ENCODE measurements at regions not wholly inside any gene's neighbourhood (a gene's known extent, or its start where the extent isn't known, plus 50 kb on each side); places are given as distances from the start of the nearest gene placed in this dataset.
"Not testable (repeated sequence)": the region's sequence is repeated elsewhere in the genome, so short reads cannot be mapped to it uniquely, and the experiment has no call there.

DNA sequence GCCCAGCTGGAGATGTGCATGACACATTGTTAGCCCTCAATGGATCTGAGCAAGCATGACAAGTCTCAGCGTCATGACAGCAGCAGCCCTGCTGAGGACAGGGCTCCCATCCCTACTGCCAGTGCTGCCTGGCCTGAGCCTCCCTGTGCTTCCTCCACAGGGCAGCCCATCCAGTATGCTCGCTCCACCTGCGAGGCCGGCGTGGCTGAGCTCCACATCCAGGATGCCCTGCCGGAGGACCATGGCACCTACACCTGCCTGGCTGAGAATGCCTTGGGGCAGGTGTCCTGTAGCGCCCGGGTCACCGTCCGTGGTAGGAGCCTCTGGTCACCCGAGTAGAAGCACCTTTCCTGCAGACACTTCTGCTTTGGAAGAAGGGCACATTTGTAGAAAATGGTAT lies 85.8 kb upstream of the OSBPL11 start:
- intact Hi-C loops (cut with micrococcal nuclease; ENCODE audit: unreplicated experiment) = no loop called here
- H3K36me3 ChIP-seq (ENCODE audit: low read depth) = no peaks in the 10 kb centered on the region
- H3K9me2 ChIP-seq (ENCODE audit: insufficient read depth) = no peaks in the 10 kb centered on the region
- CTCF ChIA-PET = no interaction called here
- H3K79me2 ChIP-seq (ENCODE audit: low read depth) = no peaks in the 10 kb centered on the region
- no peaks in the 10 kb centered on the region for H3K4me1 ChIP-seq (replicated peaks; ENCODE audit: insufficient read depth)
- no peak overlapping the region for H3K4me2 ChIP-seq
- no peaks in the 10 kb centered on the region for H3F3A ChIP-seq (ENCODE audit: insufficient read depth, low read depth)
- no peaks in the 10 kb centered on the region for H4K20me1 ChIP-seq (ENCODE audit: insufficient read depth)
- TF ChIP-seq, protein P1, sequence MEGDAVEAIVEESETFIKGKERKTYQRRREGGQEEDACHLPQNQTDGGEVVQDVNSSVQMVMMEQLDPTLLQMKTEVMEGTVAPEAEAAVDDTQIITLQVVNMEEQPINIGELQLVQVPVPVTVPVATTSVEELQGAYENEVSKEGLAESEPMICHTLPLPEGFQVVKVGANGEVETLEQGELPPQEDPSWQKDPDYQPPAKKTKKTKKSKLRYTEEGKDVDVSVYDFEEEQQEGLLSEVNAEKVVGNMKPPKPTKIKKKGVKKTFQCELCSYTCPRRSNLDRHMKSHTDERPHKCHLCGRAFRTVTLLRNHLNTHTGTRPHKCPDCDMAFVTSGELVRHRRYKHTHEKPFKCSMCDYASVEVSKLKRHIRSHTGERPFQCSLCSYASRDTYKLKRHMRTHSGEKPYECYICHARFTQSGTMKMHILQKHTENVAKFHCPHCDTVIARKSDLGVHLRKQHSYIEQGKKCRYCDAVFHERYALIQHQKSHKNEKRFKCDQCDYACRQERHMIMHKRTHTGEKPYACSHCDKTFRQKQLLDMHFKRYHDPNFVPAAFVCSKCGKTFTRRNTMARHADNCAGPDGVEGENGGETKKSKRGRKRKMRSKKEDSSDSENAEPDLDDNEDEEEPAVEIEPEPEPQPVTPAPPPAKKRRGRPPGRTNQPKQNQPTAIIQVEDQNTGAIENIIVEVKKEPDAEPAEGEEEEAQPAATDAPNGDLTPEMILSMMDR (conservative IDR thresholded peaks at IDR 0.05) = no peak
- TF ChIP-seq EZH2 (IDR thresholded peaks at IDR 0.05; ENCODE audit: low read depth) = no peak
- H3K4me3 ChIP-seq = no peak overlapping the region
- H3K27me3 ChIP-seq (ENCODE audit: insufficient read depth, low read depth) = no peaks in the 10 kb centered on the region
- DNase-seq = no peak
- no peak overlapping the region for H3K27ac ChIP-seq
- BruUV-seq (replicated peaks) = no TSS peak
- H2AFZ ChIP-seq = no peak overlapping the region
- no peaks in the 10 kb centered on the region for H3K9me3 ChIP-seq (ENCODE audit: insufficient read depth, low read depth)
- POLR2A ChIA-PET (ENCODE audit: unreplicated experiment) = no interaction called here

DNA sequence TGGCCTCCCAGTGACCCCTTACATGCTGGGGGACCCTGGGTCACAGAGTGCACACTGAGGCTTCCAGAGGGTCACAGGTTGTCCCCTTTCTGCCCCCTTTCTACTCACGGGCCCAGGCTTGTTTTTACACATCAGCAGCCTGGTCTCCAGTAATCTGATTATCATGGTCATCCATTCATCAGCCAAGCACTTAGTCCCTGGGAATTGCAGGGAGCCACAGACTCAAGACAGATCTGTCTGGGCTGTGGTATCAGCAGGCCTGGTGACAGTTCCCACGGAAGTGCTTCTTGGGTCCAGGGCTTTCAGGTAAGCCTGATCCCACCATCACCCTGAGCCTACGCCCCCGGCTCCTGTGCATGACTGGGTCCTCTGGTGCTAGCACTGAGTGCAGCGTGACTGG lies 86.6 kb upstream of the OSBPL11 start:
- H4K20me1 ChIP-seq (ENCODE audit: insufficient read depth); H3K9me2 ChIP-seq (ENCODE audit: insufficient read depth); CTCF ChIA-PET; H2AFZ ChIP-seq; BruUV-seq (replicated peaks); H3K9me3 ChIP-seq (ENCODE audit: insufficient read depth, low read depth); H3K4me1 ChIP-seq (replicated peaks; ENCODE audit: insufficient read depth); POLR2A ChIA-PET (ENCODE audit: unreplicated experiment); intact Hi-C loops (cut with micrococcal nuclease; ENCODE audit: unreplicated experiment); H3F3A ChIP-seq (ENCODE audit: insufficient read depth, low read depth); H3K4me3 ChIP-seq; H3K4me2 ChIP-seq; H3K79me2 ChIP-seq (ENCODE audit: low read depth); DNase-seq; H3K36me3 ChIP-seq (ENCODE audit: low read depth); H3K27ac ChIP-seq; H3K27me3 ChIP-seq (ENCODE audit: insufficient read depth, low read depth): not testable (repeated sequence)

DNA sequence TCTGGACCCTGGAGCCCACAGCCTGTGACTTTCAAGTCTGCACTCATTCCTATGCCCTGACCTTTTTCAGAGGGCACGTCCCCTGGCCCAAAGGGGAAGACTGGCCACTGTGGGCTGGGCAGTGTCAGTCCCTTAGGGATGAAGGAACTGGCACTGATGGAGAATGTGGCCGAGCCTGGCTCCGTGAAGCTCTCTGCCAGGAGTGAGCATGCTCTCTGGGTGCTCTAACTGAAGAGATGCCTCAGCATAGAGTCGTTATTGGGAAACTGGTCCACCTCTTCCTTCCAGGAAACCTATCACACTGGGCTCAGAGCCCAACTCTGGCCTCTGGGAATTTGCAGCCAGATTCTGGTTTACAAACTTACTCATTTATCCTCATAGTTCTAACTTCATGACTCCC lies 87.3 kb upstream of the OSBPL11 start:
- CTCF ChIA-PET = not testable (repeated sequence)

DNA sequence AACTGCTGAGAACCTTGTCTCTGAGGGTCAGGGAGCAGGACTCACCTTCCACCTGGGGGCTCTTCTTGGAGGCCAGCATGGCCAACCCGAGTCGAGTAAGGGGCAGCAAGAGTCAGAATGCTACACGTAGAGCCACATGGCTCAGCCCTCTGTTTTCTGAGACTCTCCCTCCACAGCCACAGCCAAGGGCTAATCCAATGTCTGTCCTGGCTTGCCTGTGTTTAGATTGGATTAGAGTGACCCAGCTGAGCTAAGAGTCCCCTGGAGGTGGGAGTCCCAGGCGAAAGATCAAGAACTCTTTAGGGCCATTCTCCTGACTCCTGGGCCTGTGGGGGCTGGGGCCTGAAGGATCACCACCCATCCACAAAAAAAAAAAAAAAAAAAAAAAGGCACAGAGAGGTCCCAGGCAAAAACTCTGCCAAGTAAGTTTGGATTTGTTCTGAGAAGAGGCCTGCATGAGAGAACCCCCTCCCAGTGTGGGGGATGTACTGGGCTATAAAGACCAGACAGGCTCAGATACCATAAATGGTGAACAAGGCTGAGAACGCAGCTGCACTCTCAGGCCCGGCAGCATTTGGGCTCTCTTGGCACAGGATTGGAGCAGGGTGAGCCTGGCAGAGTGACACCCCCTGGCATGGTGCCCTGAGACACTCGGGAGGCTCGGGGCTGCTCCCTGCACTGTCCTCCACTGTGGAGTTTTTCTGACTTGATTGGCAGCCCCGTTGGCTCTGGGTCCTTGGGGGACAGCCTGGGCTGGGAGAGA lies 88.0 kb upstream of the OSBPL11 start:
- H3K4me3 ChIP-seq = no peak overlapping the region
- no peak overlapping the region for H3K27ac ChIP-seq
- H3K4me1 ChIP-seq (replicated peaks; ENCODE audit: insufficient read depth) = no peaks in the 10 kb centered on the region
- no peaks in the 10 kb centered on the region for H3K9me2 ChIP-seq (ENCODE audit: insufficient read depth)
- no peak overlapping the region for H2AFZ ChIP-seq
- H3K27me3 ChIP-seq (ENCODE audit: insufficient read depth, low read depth) = no peaks in the 10 kb centered on the region
- no peaks in the 10 kb centered on the region for H3K9me3 ChIP-seq (ENCODE audit: insufficient read depth, low read depth)
- intact Hi-C loops (cut with micrococcal nuclease; ENCODE audit: unreplicated experiment) = no loop called here
- POLR2A ChIA-PET (ENCODE audit: unreplicated experiment) = interaction anchor here (0.6 kb wide), 1 partner anchor 1712 kb away, joined by 7 read pairs; no protein-coding TSS in a partner anchor
- H3K36me3 ChIP-seq (ENCODE audit: low read depth) = no peaks in the 10 kb centered on the region
- CTCF ChIA-PET = no interaction called here
- no peak for DNase-seq
- H3K79me2 ChIP-seq (ENCODE audit: low read depth) = no peaks in the 10 kb centered on the region
- no peaks in the 10 kb centered on the region for H3F3A ChIP-seq (ENCODE audit: insufficient read depth, low read depth)
- BruUV-seq (replicated peaks) = no TSS peak
- TF ChIP-seq, protein P1 (conservative IDR thresholded peaks at IDR 0.05) = no peak
- TF ChIP-seq EZH2 (IDR thresholded peaks at IDR 0.05; ENCODE audit: low read depth) = no peak
- H3K4me2 ChIP-seq = no peak overlapping the region
- no peaks in the 10 kb centered on the region for H4K20me1 ChIP-seq (ENCODE audit: insufficient read depth)

More for the DNA sequence above, 87.3 kb upstream of the OSBPL11 start:
- H3K4me1 ChIP-seq (replicated peaks; ENCODE audit: insufficient read depth); H3K4me2 ChIP-seq; DNase-seq; H3K36me3 ChIP-seq (ENCODE audit: low read depth); H3K79me2 ChIP-seq (ENCODE audit: low read depth); H2AFZ ChIP-seq; H3K9me3 ChIP-seq (ENCODE audit: insufficient read depth, low read depth); H3K9me2 ChIP-seq (ENCODE audit: insufficient read depth); H3F3A ChIP-seq (ENCODE audit: insufficient read depth, low read depth); intact Hi-C loops (cut with micrococcal nuclease; ENCODE audit: unreplicated experiment); BruUV-seq (replicated peaks); H3K4me3 ChIP-seq; H3K27me3 ChIP-seq (ENCODE audit: insufficient read depth, low read depth); H3K27ac ChIP-seq; H4K20me1 ChIP-seq (ENCODE audit: insufficient read depth): not testable (repeated sequence)
- POLR2A ChIA-PET (ENCODE audit: unreplicated experiment) = interaction anchor here (0.6 kb wide), 1 partner anchor 1713 kb away, joined by 7 read pairs; no protein-coding TSS in a partner anchor

Measured in PC-9 (cell line).